ENCODE measurements at regions not wholly inside any gene's neighbourhood (a gene's known extent, or its start where the extent isn't known, plus 50 kb on each side); places are given as distances from the start of the nearest gene placed in this dataset.
"Not testable (repeated sequence)": the region's sequence is repeated elsewhere in the genome, so short reads cannot be mapped to it uniquely, and the experiment has no call there.

- not testable (repeated sequence) for H3K4me3 Mint-ChIP-seq; H3K36me3 Mint-ChIP-seq (ENCODE audit: low read depth); H3K4me1 Mint-ChIP-seq; H3K27me3 Mint-ChIP-seq (ENCODE audit: low read depth, poor library complexity); DNase-seq; H3K27ac Mint-ChIP-seq
- peaks cover 11% of the 10 kb centered on the region for H3K9me3 Mint-ChIP-seq
These were observed 415.5 kb downstream of the TGIF2LX start for GRCh38 chrX:90337161-90337560.

DNA sequence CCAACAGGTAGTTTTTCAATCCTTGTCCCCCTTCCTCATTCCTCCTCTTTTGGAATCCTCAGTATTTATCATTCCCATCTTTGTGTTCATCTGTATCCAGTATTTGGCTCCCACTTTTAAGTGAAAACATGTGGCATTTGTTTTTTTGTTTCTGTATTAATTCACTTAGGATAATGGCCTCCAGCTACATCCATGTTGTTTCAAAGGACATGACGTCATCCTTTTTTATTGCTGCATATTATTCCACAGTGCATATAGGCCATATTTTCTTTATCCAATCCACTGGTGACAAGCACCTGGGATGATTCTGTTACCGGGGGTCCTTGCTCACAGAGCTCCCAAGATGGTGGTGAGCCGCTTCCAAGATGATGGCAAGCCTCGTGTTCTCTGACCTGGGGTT lies 447.9 kb downstream of the TGIF2LX start:
- H3K4me3 Mint-ChIP-seq; DNase-seq; H3K27me3 Mint-ChIP-seq (ENCODE audit: low read depth, poor library complexity); H3K27ac Mint-ChIP-seq; H3K4me1 Mint-ChIP-seq; H3K9me3 Mint-ChIP-seq; H3K36me3 Mint-ChIP-seq (ENCODE audit: low read depth): not testable (repeated sequence)

- H3K4me3 Mint-ChIP-seq; H3K9me3 Mint-ChIP-seq; H3K4me1 Mint-ChIP-seq; H3K27me3 Mint-ChIP-seq (ENCODE audit: low read depth, poor library complexity); H3K27ac Mint-ChIP-seq; H3K36me3 Mint-ChIP-seq (ENCODE audit: low read depth); DNase-seq: not testable (repeated sequence)
These were observed 476.3 kb downstream of the TGIF2LX start for GRCh38 chrX:90398020-90398419.

DNA sequence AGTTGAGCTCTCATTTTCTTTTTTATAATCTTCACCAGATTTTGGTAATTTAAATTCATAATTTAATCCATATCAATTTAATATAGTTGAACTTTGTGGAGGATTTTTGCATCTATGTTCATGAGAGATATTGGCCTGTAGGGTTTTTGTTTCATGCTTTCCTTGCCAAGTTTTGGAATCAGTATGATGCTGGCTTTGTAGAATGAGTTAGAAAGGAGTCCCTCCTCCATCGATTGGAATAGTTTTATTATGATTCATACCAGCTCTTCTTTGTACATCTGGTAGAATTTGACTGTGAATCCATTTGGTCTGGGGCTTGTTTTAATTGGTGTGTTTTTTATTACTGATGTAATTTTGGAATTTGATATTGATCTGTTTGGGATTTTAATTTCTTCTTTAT lies 480.5 kb downstream of the TGIF2LX start:
- DNase-seq; H3K27me3 Mint-ChIP-seq (ENCODE audit: low read depth, poor library complexity); H3K4me1 Mint-ChIP-seq; H3K36me3 Mint-ChIP-seq (ENCODE audit: low read depth); H3K9me3 Mint-ChIP-seq; H3K4me3 Mint-ChIP-seq; H3K27ac Mint-ChIP-seq: not testable (repeated sequence)

DNA sequence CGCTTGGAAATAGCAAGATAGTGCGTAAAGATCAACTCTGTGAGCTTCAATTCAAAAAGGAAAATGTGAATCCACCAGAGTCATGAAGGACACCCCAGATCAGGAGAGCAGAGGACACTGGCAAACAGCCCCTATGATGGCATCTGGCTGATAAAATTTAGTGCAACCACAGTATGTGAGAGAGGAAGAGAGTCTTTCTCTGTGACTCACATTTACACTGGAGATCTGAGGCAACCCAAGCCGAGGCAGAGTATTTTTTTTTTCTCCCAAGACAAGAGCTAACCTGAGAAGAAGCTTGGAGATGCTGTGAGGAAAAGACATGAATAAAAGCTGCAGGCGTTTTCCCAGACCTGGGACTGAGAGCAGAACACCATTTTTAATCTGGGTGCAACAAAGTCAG lies 482.2 kb downstream of the TGIF2LX start:
- H3K4me1 Mint-ChIP-seq; H3K9me3 Mint-ChIP-seq; H3K36me3 Mint-ChIP-seq (ENCODE audit: low read depth); H3K4me3 Mint-ChIP-seq; DNase-seq; H3K27me3 Mint-ChIP-seq (ENCODE audit: low read depth, poor library complexity): not testable (repeated sequence)
- peak overlapping the region; percentile 40 for H3K27ac Mint-ChIP-seq

DNA sequence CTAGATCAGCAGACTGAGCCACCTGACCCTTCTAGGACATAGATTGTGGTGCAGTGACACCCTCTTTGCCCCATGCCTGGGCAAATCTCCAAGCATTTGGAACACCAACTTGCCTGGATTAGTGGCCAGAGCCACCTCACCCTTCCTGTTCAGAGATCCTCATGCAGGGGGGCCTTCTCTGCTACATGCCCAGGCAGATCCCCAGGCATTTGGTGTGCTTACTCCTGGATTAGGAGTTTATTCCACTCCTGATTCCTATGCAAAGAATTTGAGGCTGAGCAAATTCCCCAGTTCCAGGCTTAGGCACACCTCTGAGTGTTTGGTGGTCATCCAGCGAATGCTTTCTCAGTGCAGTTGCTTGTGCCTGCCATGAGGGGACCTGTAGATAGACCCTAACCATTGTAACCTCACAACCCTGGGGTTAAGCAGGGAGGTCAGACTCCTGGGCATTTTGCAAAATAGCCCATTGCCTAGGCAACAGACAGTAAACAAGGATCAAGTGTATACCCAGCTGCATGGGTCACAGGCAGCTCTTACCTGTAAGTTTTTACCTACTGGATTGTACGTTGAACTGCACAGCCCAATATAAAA lies 483.2 kb downstream of the TGIF2LX start:
- not testable (repeated sequence) for H3K4me1 Mint-ChIP-seq; H3K27ac Mint-ChIP-seq; H3K36me3 Mint-ChIP-seq (ENCODE audit: low read depth); H3K27me3 Mint-ChIP-seq (ENCODE audit: low read depth, poor library complexity); H3K9me3 Mint-ChIP-seq; H3K4me3 Mint-ChIP-seq; DNase-seq

GRCh38 chrX:90453770-90454338 lies 532.1 kb downstream of the TGIF2LX start:
- not testable (repeated sequence) for H3K27me3 Mint-ChIP-seq (ENCODE audit: low read depth, poor library complexity); H3K4me3 Mint-ChIP-seq; H3K36me3 Mint-ChIP-seq (ENCODE audit: low read depth); H3K27ac Mint-ChIP-seq; H3K4me1 Mint-ChIP-seq; DNase-seq
- peaks cover 16% of the 10 kb centered on the region for H3K9me3 Mint-ChIP-seq

GRCh38 chrX:90458071-90458899 lies 536.6 kb downstream of the TGIF2LX start:
- H3K4me1 Mint-ChIP-seq; DNase-seq; H3K36me3 Mint-ChIP-seq (ENCODE audit: low read depth); H3K27me3 Mint-ChIP-seq (ENCODE audit: low read depth, poor library complexity); H3K27ac Mint-ChIP-seq; H3K4me3 Mint-ChIP-seq: not testable (repeated sequence)
- peaks cover 16% of the 10 kb centered on the region for H3K9me3 Mint-ChIP-seq

GRCh38 chrX:90474445-90474844 lies 552.7 kb downstream of the TGIF2LX start:
- DNase-seq; H3K9me3 Mint-ChIP-seq; H3K4me3 Mint-ChIP-seq; H3K27ac Mint-ChIP-seq; H3K36me3 Mint-ChIP-seq (ENCODE audit: low read depth); H3K4me1 Mint-ChIP-seq; H3K27me3 Mint-ChIP-seq (ENCODE audit: low read depth, poor library complexity): not testable (repeated sequence)

DNA sequence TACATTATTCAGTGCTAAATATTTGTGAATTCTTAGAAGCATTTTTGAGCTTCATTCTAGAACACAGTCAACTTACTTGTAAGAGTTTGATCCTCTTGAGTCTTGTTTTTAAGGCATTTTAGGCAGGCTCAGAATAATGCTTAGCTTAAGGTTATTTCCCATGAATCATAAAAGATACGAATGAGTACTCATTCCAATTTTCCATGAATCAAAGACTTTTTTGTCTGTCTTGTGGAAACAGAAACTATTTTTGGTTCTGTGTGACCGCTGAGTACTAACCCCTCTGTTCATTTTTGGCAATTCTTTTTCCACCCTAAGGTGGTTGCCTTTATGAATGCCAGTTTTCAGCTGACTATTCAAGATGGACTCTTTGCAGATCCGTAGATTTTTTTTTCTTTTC lies 563.7 kb downstream of the TGIF2LX start:
- not testable (repeated sequence) for DNase-seq; H3K4me3 Mint-ChIP-seq; H3K27ac Mint-ChIP-seq; H3K36me3 Mint-ChIP-seq (ENCODE audit: low read depth); H3K9me3 Mint-ChIP-seq; H3K4me1 Mint-ChIP-seq; H3K27me3 Mint-ChIP-seq (ENCODE audit: low read depth, poor library complexity)

GRCh38 chrX:90521284-90521683 lies 599.6 kb downstream of the TGIF2LX start:
- not testable (repeated sequence) for H3K4me1 Mint-ChIP-seq; DNase-seq; H3K36me3 Mint-ChIP-seq (ENCODE audit: low read depth); H3K27ac Mint-ChIP-seq; H3K4me3 Mint-ChIP-seq; H3K27me3 Mint-ChIP-seq (ENCODE audit: low read depth, poor library complexity)
- peaks cover 17% of the 10 kb centered on the region for H3K9me3 Mint-ChIP-seq

DNA sequence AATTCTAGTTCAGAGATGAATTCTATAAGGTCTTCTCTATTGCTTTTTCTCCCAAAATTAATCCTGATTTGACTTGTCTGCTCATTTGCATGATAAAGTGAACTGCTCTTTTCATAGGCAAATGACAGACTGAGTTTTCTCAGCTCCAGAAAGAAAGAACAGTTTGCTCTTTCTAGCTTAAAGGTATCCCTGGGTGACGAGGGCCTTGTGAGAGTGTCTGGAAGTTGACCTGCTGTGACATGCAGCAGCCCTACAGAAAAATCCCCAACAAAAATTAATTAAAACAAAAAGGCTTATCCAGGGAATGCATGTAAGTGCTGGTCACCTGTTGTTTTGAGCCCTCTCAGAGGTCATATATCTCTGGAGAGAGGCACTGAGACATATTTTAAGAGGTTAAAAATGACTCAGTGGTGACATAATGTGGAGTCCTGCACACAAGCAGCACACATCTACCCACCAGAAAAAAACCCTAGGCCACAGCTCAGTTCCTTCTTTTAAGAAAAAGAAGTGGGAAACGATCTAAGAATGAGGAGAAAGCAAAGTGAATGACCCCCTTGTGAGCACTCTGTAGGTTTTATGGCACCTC lies 602.8 kb downstream of the TGIF2LX start:
- H3K27ac Mint-ChIP-seq; H3K4me3 Mint-ChIP-seq; H3K4me1 Mint-ChIP-seq; H3K27me3 Mint-ChIP-seq (ENCODE audit: low read depth, poor library complexity); H3K36me3 Mint-ChIP-seq (ENCODE audit: low read depth); DNase-seq: not testable (repeated sequence)
- H3K9me3 Mint-ChIP-seq: peaks cover 17% of the 10 kb centered on the region

Measured in nephron progenitor cell (in vitro differentiated cells).